ENCODE measurements at regions not wholly inside any gene's neighbourhood (a gene's known extent, or its start where the extent isn't known, plus 50 kb on each side); places are given as distances from the start of the nearest gene placed in this dataset.

DNA sequence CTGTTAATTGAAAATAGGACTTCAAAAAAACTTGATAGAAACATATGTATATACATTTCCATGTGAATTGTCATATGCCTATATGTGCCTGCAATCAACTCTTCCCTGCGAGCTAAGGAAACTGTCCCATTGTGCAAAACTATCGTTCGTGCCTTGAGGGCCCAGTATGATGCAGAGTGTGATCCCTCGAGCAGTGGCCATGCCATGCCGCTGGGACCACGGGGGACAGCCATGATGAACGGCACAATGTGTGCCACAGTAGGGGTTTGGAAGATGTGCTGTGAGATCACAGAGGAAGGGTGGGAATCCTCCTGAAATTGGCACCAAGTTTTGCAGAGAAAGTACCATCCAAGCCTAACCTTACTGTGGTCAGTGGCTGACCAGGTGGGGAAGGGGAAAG is 118.1 kb upstream of the SOX1 start:
- no peak overlapping the region for H3K27ac ChIP-seq
- 85 to 94% (median 87%) methylated on average over 7 of the region's 7 CpGs for WGBS, 4 donors
- H3K4me3 ChIP-seq = no peak overlapping the region
- peaks cover 0 to 19% (median 8%) of the 10 kb centered on the region in 12 donors for H3K9me3 ChIP-seq
- no peak for ATAC-seq
- no peak for DNase-seq
- peaks cover 0 to 34% (median 0%) of the 10 kb centered on the region in 9 donors for H3K27me3 ChIP-seq
- no peaks in the 10 kb centered on the region for H3K36me3 ChIP-seq
- intact Hi-C loops (cut with DNase I) = no loop called here
- H3K4me1 ChIP-seq = no peaks in the 10 kb centered on the region
- TF ChIP-seq POLR2A (IDR thresholded peaks at IDR 0.05) (no peak), CTCF (IDR thresholded peaks at IDR 0.05) (no peak)

DNA sequence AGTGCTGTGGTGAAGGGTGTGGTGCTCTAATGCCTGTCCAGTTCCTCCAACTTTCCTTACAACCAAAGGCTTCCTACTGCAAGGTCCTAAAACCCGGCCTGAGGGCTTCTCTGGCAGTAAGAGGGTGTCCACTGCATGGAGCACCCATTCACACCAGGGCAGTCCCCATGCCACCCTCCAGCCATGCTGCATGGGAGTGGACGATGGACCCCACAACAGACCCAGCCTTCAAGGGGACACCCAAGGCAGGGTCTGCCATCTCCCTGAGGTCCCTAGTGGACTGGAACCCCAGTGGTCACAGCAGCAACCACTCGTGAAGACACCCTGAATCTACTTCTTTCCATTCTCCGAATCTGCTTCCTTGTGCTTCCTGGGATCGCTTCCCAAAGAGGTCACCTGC is 117.6 kb upstream of the SOX1 start:
- DNase-seq (no peak), ATAC-seq (no peak)
- Histone ChIP-seq H3K36me3 (no peaks in the 10 kb centered on the region), H3K4me1 (no peaks in the 10 kb centered on the region), H3K27ac (no peak overlapping the region), H3K4me3 (no peak overlapping the region), H3K9me3 (peaks cover 0 to 19% (median 8%) of the 10 kb centered on the region in 12 donors), H3K27me3 (peaks cover 0 to 36% (median 0%) of the 10 kb centered on the region in 9 donors)
- 79 to 88% (median 82%) methylated on average over 5 of the region's 5 CpGs for WGBS, 4 donors
- intact Hi-C loops (cut with DNase I) = no loop called here
- TF ChIP-seq CTCF (IDR thresholded peaks at IDR 0.05) (no peak), POLR2A (IDR thresholded peaks at IDR 0.05) (no peak)

- no peak for DNase-seq
- WGBS, 4 donors = 69 to 75% (median 71%) methylated on average over 4 of the region's 4 CpGs
- H3K27ac ChIP-seq = no peak overlapping the region
- H3K27me3 ChIP-seq = peaks cover 0 to 41% (median 0%) of the 10 kb centered on the region in 9 donors
- peaks cover 0 to 19% (median 8%) of the 10 kb centered on the region in 12 donors for H3K9me3 ChIP-seq
- intact Hi-C loops (cut with DNase I) = no loop called here
- TF ChIP-seq CTCF (IDR thresholded peaks at IDR 0.05) (no peak), POLR2A (IDR thresholded peaks at IDR 0.05) (no peak)
- no peak overlapping the region for H3K4me3 ChIP-seq
- no peaks in the 10 kb centered on the region for H3K36me3 ChIP-seq
- H3K4me1 ChIP-seq = no peaks in the 10 kb centered on the region
- ATAC-seq = no peak
Measured at GRCh38 chr13:111950697-111951096, 116.3 kb upstream of the SOX1 start.

- Histone ChIP-seq H3K9me3 (peaks cover 0 to 19% (median 8%) of the 10 kb centered on the region in 12 donors), H3K27me3 (peaks cover 0 to 37% (median 0%) of the 10 kb centered on the region in 9 donors), H3K4me3 (no peak overlapping the region), H3K4me1 (no peaks in the 10 kb centered on the region), H3K27ac (no peak overlapping the region), H3K36me3 (no peaks in the 10 kb centered on the region)
- intact Hi-C loops (cut with DNase I) = no loop called here
- DNase-seq = no peak
- TF ChIP-seq POLR2A (IDR thresholded peaks at IDR 0.05) = no peak
- TF ChIP-seq CTCF (IDR thresholded peaks at IDR 0.05) = no peak
- no peak for ATAC-seq
- 66 to 82% (median 69%) methylated on average over 9 of the region's 9 CpGs for WGBS, 4 donors
Measured at GRCh38 chr13:111952032-111952431, 114.9 kb upstream of the SOX1 start.
